ENCODE measurements at regions not wholly inside any gene's neighbourhood (a gene's known extent, or its start where the extent isn't known, plus 50 kb on each side); places are given as distances from the start of the nearest gene placed in this dataset.

DNA sequence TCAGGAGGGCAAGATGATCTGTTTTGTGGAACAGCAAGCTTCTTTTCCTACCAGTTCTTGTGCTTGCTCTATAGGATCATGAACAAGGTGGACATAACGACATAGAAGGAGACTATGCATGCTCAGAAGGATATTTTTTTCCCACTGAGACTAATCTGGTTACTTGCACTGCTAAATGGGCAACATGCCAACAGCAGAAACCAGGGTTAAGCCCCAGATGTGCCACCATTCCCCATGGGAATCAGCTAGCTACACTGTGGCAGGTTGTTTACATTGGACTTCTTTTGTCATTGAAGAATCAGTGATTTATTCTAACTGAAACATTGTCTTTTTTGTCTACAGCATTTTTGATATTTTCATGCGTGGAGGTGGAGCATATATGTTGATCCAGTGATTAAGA is 165.6 kb downstream of the C4orf33 start:
- Histone ChIP-seq H3K4me3 (ENCODE audit: low read depth, low read length, poor library complexity, severe bottlenecking) (no peak overlapping the region), H3K36me3 (ENCODE audit: insufficient read depth, low read length, poor library complexity, severe bottlenecking) (no peaks in the 10 kb centered on the region), H3K27ac (ENCODE audit: low read depth, low read length, poor library complexity, severe bottlenecking) (no peak overlapping the region), H3K27me3 (replicated peaks; ENCODE audit: insufficient read depth, low read depth, low read length, poor library complexity) (no peaks in the 10 kb centered on the region), H3K9me3 (ENCODE audit: low read depth, low read length, poor library complexity, severe bottlenecking) (no peaks in the 10 kb centered on the region), H3K4me1 (ENCODE audit: insufficient read depth, low read length, poor library complexity, severe bottlenecking) (no peaks in the 10 kb centered on the region)
- ChIA-PET POLR2A (ENCODE audit: low non-redundant PET) (no interaction called here), CTCF (no interaction called here)
- no TSS peak for BruUV-seq (replicated peaks)
- TF ChIP-seq, protein P1, sequence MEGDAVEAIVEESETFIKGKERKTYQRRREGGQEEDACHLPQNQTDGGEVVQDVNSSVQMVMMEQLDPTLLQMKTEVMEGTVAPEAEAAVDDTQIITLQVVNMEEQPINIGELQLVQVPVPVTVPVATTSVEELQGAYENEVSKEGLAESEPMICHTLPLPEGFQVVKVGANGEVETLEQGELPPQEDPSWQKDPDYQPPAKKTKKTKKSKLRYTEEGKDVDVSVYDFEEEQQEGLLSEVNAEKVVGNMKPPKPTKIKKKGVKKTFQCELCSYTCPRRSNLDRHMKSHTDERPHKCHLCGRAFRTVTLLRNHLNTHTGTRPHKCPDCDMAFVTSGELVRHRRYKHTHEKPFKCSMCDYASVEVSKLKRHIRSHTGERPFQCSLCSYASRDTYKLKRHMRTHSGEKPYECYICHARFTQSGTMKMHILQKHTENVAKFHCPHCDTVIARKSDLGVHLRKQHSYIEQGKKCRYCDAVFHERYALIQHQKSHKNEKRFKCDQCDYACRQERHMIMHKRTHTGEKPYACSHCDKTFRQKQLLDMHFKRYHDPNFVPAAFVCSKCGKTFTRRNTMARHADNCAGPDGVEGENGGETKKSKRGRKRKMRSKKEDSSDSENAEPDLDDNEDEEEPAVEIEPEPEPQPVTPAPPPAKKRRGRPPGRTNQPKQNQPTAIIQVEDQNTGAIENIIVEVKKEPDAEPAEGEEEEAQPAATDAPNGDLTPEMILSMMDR (conservative IDR thresholded peaks at IDR 0.05; ENCODE audit: low read depth, low read length) = no peak
- TF ChIP-seq EZH2 (IDR thresholded peaks at IDR 0.05; ENCODE audit: borderline replicate concordance, low read depth, low read length, poor library complexity, severe bottlenecking) = no peak
- intact Hi-C loops (cut with micrococcal nuclease; ENCODE audit: unreplicated experiment) = no loop called here
- peak; percentile 29 for DNase-seq (ENCODE audit: low spot score)

DNA sequence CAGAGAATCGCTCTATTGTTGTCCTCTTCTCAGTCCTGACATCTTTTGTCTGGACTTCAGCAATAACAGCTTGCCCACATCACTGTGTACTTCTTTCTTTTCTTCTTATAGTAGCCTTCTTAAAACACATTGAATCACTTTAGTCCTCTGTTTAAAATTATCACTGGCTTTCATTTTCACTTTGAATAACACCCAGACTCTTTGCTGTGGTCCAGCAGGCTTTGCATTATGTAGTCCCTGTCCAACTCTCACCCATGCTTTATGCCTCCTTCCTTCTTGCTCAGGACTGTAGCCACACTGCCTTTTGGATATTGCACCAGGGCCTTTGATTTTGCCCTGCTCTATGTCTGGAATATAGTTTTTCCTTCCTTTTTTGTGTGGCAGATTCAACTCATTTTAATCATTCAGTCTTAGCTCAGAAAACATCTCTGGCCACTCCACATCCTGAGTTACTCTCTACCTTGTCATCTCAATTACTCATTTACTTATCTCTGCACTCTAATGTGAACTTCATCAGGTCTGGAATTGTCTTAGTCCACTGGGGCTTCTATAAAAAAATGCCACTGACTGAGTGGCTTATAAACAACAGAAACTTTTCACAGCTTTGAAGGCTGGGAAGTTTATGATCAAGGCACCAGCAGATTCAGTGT is 168.2 kb downstream of the C4orf33 start:
- no peaks in the 10 kb centered on the region for H3K9me3 ChIP-seq (ENCODE audit: low read depth, low read length, poor library complexity, severe bottlenecking)
- H3K27ac ChIP-seq (ENCODE audit: low read depth, low read length, poor library complexity, severe bottlenecking) = no peak overlapping the region
- POLR2A ChIA-PET (ENCODE audit: low non-redundant PET) = no interaction called here
- CTCF ChIA-PET = no interaction called here
- no TSS peak for BruUV-seq (replicated peaks)
- no peaks in the 10 kb centered on the region for H3K27me3 ChIP-seq (replicated peaks; ENCODE audit: insufficient read depth, low read depth, low read length, poor library complexity)
- no peaks in the 10 kb centered on the region for H3K4me1 ChIP-seq (ENCODE audit: insufficient read depth, low read length, poor library complexity, severe bottlenecking)
- no peaks in the 10 kb centered on the region for H3K36me3 ChIP-seq (ENCODE audit: insufficient read depth, low read length, poor library complexity, severe bottlenecking)
- no peak for DNase-seq (ENCODE audit: low spot score)
- intact Hi-C loops (cut with micrococcal nuclease; ENCODE audit: unreplicated experiment) = no loop called here
- TF ChIP-seq, protein P1 (conservative IDR thresholded peaks at IDR 0.05; ENCODE audit: low read depth, low read length) = no peak
- TF ChIP-seq EZH2 (IDR thresholded peaks at IDR 0.05; ENCODE audit: borderline replicate concordance, low read depth, low read length, poor library complexity, severe bottlenecking) = no peak
- H3K4me3 ChIP-seq (ENCODE audit: low read depth, low read length, poor library complexity, severe bottlenecking) = no peak overlapping the region

DNA sequence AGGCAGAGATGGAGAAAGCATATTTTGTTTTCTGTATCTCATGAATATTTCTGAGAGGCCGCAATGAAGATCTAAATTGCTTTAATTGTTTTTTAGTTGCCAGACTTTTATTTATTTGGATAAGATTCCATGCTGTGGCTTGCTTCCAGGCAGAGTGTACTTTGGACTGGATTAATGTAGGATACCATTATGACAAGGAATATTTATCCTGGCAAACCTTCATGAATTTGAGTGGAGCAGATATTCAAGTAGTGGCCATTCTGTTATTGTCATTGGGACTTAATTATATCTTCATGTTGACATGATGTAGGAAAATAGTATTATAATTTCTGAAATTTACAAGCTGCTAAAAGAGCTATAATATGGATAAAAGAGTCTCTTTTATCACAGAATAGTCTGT is 182.9 kb downstream of the C4orf33 start:
- DNase-seq (ENCODE audit: low spot score) = no peak
- no peaks in the 10 kb centered on the region for H3K9me3 ChIP-seq (ENCODE audit: low read depth, low read length, poor library complexity, severe bottlenecking)
- no peaks in the 10 kb centered on the region for H3K4me1 ChIP-seq (ENCODE audit: insufficient read depth, low read length, poor library complexity, severe bottlenecking)
- H3K27ac ChIP-seq (ENCODE audit: low read depth, low read length, poor library complexity, severe bottlenecking) = no peak overlapping the region
- POLR2A ChIA-PET (ENCODE audit: low non-redundant PET) = no interaction called here
- BruUV-seq (replicated peaks) = no TSS peak
- H3K36me3 ChIP-seq (ENCODE audit: insufficient read depth, low read length, poor library complexity, severe bottlenecking) = no peaks in the 10 kb centered on the region
- H3K27me3 ChIP-seq (replicated peaks; ENCODE audit: insufficient read depth, low read depth, low read length, poor library complexity) = no peaks in the 10 kb centered on the region
- CTCF ChIA-PET = no interaction called here
- H3K4me3 ChIP-seq (ENCODE audit: low read depth, low read length, poor library complexity, severe bottlenecking) = no peak overlapping the region
- TF ChIP-seq, protein P1 (conservative IDR thresholded peaks at IDR 0.05; ENCODE audit: low read depth, low read length) = no peak
- TF ChIP-seq EZH2 (IDR thresholded peaks at IDR 0.05; ENCODE audit: borderline replicate concordance, low read depth, low read length, poor library complexity, severe bottlenecking) = no peak
- intact Hi-C loops (cut with micrococcal nuclease; ENCODE audit: unreplicated experiment) = no loop called here

Data from A673 (cell line).